ENCODE measurements at regions not wholly inside any gene's neighbourhood (a gene's known extent, or its start where the extent isn't known, plus 50 kb on each side); places are given as distances from the start of the nearest gene placed in this dataset.

DNA sequence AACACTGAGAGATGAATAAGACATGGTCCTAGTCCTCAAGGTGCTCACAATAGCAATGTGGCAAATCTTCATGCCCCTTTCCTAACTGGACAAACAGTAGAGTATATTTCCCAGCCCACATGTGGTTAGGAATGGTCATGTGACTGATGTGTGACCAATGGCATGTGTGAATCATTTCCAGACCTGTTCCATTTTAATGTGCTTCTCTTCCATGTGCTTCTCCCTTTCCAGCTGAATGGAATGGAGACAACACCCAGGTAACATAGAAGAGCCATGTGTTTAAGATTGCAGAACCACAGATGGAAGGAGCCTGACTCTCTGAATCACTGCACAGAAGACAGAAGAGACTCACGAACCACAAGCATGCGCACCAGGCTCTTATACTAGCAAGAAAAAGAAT lies 409.9 kb upstream of the NFIA start:
- TF ChIP-seq, protein P1, sequence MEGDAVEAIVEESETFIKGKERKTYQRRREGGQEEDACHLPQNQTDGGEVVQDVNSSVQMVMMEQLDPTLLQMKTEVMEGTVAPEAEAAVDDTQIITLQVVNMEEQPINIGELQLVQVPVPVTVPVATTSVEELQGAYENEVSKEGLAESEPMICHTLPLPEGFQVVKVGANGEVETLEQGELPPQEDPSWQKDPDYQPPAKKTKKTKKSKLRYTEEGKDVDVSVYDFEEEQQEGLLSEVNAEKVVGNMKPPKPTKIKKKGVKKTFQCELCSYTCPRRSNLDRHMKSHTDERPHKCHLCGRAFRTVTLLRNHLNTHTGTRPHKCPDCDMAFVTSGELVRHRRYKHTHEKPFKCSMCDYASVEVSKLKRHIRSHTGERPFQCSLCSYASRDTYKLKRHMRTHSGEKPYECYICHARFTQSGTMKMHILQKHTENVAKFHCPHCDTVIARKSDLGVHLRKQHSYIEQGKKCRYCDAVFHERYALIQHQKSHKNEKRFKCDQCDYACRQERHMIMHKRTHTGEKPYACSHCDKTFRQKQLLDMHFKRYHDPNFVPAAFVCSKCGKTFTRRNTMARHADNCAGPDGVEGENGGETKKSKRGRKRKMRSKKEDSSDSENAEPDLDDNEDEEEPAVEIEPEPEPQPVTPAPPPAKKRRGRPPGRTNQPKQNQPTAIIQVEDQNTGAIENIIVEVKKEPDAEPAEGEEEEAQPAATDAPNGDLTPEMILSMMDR (IDR thresholded peaks at IDR 0.05) = no peak
- no peaks in the 10 kb centered on the region for H3K36me3 Mint-ChIP-seq
- H3K36me3 ChIP-seq (replicated peaks in 1 of 2; ENCODE audit: control insufficient read depth in 1 of 2, insufficient read depth in 2 of 2, low read length in 2 of 2) = no peaks in the 10 kb centered on the region
- H4K20me1 ChIP-seq (ENCODE audit: insufficient read depth, low read length) = no peaks in the 10 kb centered on the region
- no peaks in the 10 kb centered on the region for H3K9me3 ChIP-seq (replicated peaks in 1 of 2; ENCODE audit: control insufficient read depth in 1 of 2, insufficient read depth in 1 of 2, low read length in 2 of 2)
- no peak overlapping the region for H3K4me3 Mint-ChIP-seq
- intact Hi-C loops (cut with micrococcal nuclease) = no loop called here
- peaks cover 0 to 15% (median 4%) of the 10 kb centered on the region in 7 donors for H3K9me3 Mint-ChIP-seq
- WGBS (ENCODE audit: insufficient coverage) = no CpG with 5 or more reads among the region's 2 CpGs
- no peak overlapping the region for H3K27ac ChIP-seq (ENCODE audit: low read depth in 1 of 2, low read length in 2 of 2)
- no peak overlapping the region for H3K4me2 ChIP-seq (replicated peaks; ENCODE audit: extremely low read depth, low read length, poor library complexity, severe bottlenecking)
- H3K27me3 ChIP-seq (ENCODE audit: control insufficient read depth in 2 of 2, insufficient read depth in 2 of 2, low read length in 2 of 2) = no peaks in the 10 kb centered on the region
- no peak overlapping the region for H3K4me3 ChIP-seq (replicated peaks in 1 of 3; ENCODE audit: low read depth in 2 of 3, low read length in 3 of 3)
- H3K4me1 ChIP-seq (ENCODE audit: control insufficient read depth in 1 of 2, insufficient read depth in 2 of 2, low read length in 2 of 2) = no peaks in the 10 kb centered on the region
- no peak for DNase-seq
- no peak overlapping the region for H3K9ac ChIP-seq (ENCODE audit: insufficient read depth, low read length, poor library complexity, severe bottlenecking)
- no peaks in the 10 kb centered on the region for H3K79me2 ChIP-seq (ENCODE audit: insufficient read depth, low read length)
- H3K27me3 Mint-ChIP-seq (ENCODE audit: low read depth in 3 of 3) = peaks cover 0 to 1% (median 1%) of the 10 kb centered on the region in 3 donors
- no peaks in the 10 kb centered on the region for H3K4me1 Mint-ChIP-seq
- H2AFZ ChIP-seq (ENCODE audit: insufficient read depth, low read depth, low read length, poor library complexity, severe bottlenecking) = no peak overlapping the region
- no peak overlapping the region for H3K27ac Mint-ChIP-seq

DNA sequence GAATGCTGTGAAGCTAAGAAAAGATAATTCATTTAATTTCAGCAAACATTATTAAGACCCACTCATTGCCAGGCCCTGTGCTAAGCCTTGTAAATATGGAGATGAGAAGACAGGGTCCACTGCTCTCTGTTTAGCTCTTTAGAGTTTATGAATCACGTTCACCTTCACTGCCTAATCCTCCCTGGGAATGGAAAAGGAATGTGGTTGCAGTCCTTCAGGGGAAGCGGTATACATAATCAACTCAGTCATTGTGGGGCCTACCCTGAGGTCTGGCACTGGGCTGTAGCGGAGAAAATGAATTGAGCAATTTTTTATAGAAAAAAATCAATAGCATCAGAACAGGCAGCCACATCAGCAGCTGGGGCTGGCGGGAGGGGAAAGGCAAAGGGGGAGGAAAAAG lies 412.1 kb upstream of the NFIA start:
- H3K27me3 Mint-ChIP-seq (ENCODE audit: low read depth in 3 of 3) = peaks cover 0 to 1% (median 1%) of the 10 kb centered on the region in 3 donors
- 100% methylated on average over 1 of the region's 4 CpGs for WGBS (ENCODE audit: insufficient coverage)
- H3K27me3 ChIP-seq (ENCODE audit: control insufficient read depth in 2 of 2, insufficient read depth in 2 of 2, low read length in 2 of 2) = no peaks in the 10 kb centered on the region
- no peak overlapping the region for H3K27ac Mint-ChIP-seq
- TF ChIP-seq, protein P1 (IDR thresholded peaks at IDR 0.05) = no peak
- H4K20me1 ChIP-seq (ENCODE audit: insufficient read depth, low read length) = no peaks in the 10 kb centered on the region
- no peaks in the 10 kb centered on the region for H3K4me1 ChIP-seq (ENCODE audit: control insufficient read depth in 1 of 2, insufficient read depth in 2 of 2, low read length in 2 of 2)
- no peaks in the 10 kb centered on the region for H3K36me3 Mint-ChIP-seq
- no peak overlapping the region for H2AFZ ChIP-seq (ENCODE audit: insufficient read depth, low read depth, low read length, poor library complexity, severe bottlenecking)
- H3K36me3 ChIP-seq (replicated peaks in 1 of 2; ENCODE audit: control insufficient read depth in 1 of 2, insufficient read depth in 2 of 2, low read length in 2 of 2) = no peaks in the 10 kb centered on the region
- no peak overlapping the region for H3K4me3 Mint-ChIP-seq
- H3K4me1 Mint-ChIP-seq = no peaks in the 10 kb centered on the region
- H3K9me3 ChIP-seq (replicated peaks in 1 of 2; ENCODE audit: control insufficient read depth in 1 of 2, insufficient read depth in 1 of 2, low read length in 2 of 2) = no peaks in the 10 kb centered on the region
- H3K4me3 ChIP-seq (replicated peaks in 1 of 3; ENCODE audit: low read depth in 2 of 3, low read length in 3 of 3) = no peak overlapping the region
- intact Hi-C loops (cut with micrococcal nuclease) = no loop called here
- no peak for DNase-seq
- H3K4me2 ChIP-seq (replicated peaks; ENCODE audit: extremely low read depth, low read length, poor library complexity, severe bottlenecking) = no peak overlapping the region
- no peak overlapping the region for H3K27ac ChIP-seq (ENCODE audit: low read depth in 1 of 2, low read length in 2 of 2)
- no peak overlapping the region for H3K9ac ChIP-seq (ENCODE audit: insufficient read depth, low read length, poor library complexity, severe bottlenecking)
- no peaks in the 10 kb centered on the region for H3K79me2 ChIP-seq (ENCODE audit: insufficient read depth, low read length)
- peaks cover 0 to 15% (median 4%) of the 10 kb centered on the region in 7 donors for H3K9me3 Mint-ChIP-seq
